ENCODE measurements at regions not wholly inside any gene's neighbourhood (a gene's known extent, or its start where the extent isn't known, plus 50 kb on each side); places are given as distances from the start of the nearest gene placed in this dataset.

DNA sequence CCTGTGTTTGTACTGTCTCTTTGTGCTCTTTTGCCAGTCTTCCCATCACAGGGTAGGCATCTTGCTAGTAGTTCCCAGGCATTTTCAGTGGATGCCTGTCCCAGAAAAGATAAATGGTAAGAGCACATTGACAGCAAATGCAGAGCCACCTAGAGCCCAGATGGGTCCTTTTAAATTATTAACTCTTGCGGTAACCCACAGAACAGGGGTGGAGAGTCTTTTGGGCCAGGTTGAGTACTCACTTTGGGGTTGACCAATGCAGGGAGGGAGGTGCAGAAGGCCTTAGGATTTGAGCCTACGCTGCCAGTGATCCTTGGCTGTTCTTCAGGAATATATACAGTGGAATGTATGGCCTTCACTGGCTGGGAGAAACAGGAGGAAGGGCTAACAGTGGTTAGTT lies 173.8 kb downstream of the MSN start:
- no peak for DNase-seq
- no peak for TF ChIP-seq ELF1 (IDR thresholded peaks at IDR 0.05)
- TF ChIP-seq, protein P1, sequence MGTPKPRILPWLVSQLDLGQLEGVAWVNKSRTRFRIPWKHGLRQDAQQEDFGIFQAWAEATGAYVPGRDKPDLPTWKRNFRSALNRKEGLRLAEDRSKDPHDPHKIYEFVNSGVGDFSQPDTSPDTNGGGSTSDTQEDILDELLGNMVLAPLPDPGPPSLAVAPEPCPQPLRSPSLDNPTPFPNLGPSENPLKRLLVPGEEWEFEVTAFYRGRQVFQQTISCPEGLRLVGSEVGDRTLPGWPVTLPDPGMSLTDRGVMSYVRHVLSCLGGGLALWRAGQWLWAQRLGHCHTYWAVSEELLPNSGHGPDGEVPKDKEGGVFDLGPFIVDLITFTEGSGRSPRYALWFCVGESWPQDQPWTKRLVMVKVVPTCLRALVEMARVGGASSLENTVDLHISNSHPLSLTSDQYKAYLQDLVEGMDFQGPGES (IDR thresholded peaks at IDR 0.05; ENCODE audit: low read depth, low read length), result no peak
- TF ChIP-seq, protein P2, sequence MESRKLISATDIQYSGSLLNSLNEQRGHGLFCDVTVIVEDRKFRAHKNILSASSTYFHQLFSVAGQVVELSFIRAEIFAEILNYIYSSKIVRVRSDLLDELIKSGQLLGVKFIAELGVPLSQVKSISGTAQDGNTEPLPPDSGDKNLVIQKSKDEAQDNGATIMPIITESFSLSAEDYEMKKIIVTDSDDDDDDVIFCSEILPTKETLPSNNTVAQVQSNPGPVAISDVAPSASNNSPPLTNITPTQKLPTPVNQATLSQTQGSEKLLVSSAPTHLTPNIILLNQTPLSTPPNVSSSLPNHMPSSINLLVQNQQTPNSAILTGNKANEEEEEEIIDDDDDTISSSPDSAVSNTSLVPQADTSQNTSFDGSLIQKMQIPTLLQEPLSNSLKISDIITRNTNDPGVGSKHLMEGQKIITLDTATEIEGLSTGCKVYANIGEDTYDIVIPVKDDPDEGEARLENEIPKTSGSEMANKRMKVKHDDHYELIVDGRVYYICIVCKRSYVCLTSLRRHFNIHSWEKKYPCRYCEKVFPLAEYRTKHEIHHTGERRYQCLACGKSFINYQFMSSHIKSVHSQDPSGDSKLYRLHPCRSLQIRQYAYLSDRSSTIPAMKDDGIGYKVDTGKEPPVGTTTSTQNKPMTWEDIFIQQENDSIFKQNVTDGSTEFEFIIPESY (IDR thresholded peaks at IDR 0.05; ENCODE audit: borderline replicate concordance, low read depth), result no peak
- TF ChIP-seq TCF12 (IDR thresholded peaks at IDR 0.05), result no peak
- TF ChIP-seq, protein P3, sequence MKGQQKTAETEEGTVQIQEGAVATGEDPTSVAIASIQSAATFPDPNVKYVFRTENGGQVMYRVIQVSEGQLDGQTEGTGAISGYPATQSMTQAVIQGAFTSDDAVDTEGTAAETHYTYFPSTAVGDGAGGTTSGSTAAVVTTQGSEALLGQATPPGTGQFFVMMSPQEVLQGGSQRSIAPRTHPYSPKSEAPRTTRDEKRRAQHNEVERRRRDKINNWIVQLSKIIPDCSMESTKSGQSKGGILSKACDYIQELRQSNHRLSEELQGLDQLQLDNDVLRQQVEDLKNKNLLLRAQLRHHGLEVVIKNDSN (IDR thresholded peaks at IDR 0.05; ENCODE audit: borderline replicate concordance, low read depth), result no peak
- Histone ChIP-seq H3K4me1 (ENCODE audit: control insufficient read depth in 1 of 2, insufficient read depth in 2 of 2, low read depth in 1 of 2, low read length in 1 of 2) (no peaks in the 10 kb centered on the region), H3K27ac (ENCODE audit: low read depth in 2 of 2, low read length in 1 of 2) (no peak overlapping the region), H3K9ac (no peak overlapping the region), H3K9me3 (no peaks in the 10 kb centered on the region), H2AFZ (ENCODE audit: low read depth) (no peak overlapping the region), H3F3A (replicated peaks; ENCODE audit: insufficient read depth) (no peaks in the 10 kb centered on the region), H4K20me1 (ENCODE audit: insufficient read depth) (no peaks in the 10 kb centered on the region), H3K27me3 (ENCODE audit: insufficient read depth) (no peaks in the 10 kb centered on the region), H3K9me2 (no peaks in the 10 kb centered on the region), H3K4me3 (ENCODE audit: low read depth in 2 of 2, low read length in 1 of 2) (no peak overlapping the region), H3K36me3 (replicated peaks in 1 of 2; ENCODE audit: control insufficient read depth in 1 of 2, insufficient read depth in 2 of 2, low read length in 1 of 2) (no peaks in the 10 kb centered on the region), H3K4me2 (no peak overlapping the region), H3K79me2 (ENCODE audit: insufficient read depth) (no peaks in the 10 kb centered on the region)
- 4% methylated on average over 2 of the region's 2 CpGs for WGBS (ENCODE audit: low lambda C conversion rate)
- ChIA-PET POLR2A (no interaction called here), CTCF (no interaction called here)

DNA sequence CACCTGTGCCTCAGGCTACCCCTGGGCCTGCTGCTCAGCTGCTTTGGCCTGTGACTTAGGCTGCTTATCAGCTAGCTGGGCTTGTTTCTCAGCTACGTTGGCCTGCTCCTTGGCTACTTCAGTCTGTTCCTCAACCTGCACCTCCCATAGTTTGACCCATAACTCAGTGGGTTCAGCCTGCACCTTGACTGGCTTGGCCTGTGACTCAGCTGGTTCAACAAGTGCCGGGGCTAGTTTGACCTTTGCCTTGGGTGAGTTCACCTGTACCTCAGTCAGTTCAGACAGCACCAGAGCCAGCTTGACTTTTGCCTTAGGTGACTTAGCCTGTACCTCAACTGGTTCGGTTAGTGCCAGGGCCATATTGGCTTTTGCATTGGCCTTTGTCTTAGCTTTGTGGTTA lies 171.2 kb downstream of the MSN start:
- no peak overlapping the region for H2AFZ ChIP-seq (ENCODE audit: low read depth)
- H3K27ac ChIP-seq (ENCODE audit: low read depth in 2 of 2, low read length in 1 of 2), result no peak overlapping the region
- WGBS (ENCODE audit: low lambda C conversion rate), result 0% methylated on average over 2 of the region's 3 CpGs
- no peaks in the 10 kb centered on the region for H3K4me1 ChIP-seq (ENCODE audit: control insufficient read depth in 1 of 2, insufficient read depth in 2 of 2, low read depth in 1 of 2, low read length in 1 of 2)
- no peaks in the 10 kb centered on the region for H3K27me3 ChIP-seq (ENCODE audit: insufficient read depth)
- no peaks in the 10 kb centered on the region for H4K20me1 ChIP-seq (ENCODE audit: insufficient read depth)
- no peaks in the 10 kb centered on the region for H3K79me2 ChIP-seq (ENCODE audit: insufficient read depth)
- TF ChIP-seq TEAD4 (IDR thresholded peaks at IDR 0.05; ENCODE audit: borderline replicate concordance, insufficient read depth) (no peak), TAF1 (IDR thresholded peaks at IDR 0.05; ENCODE audit: borderline replicate concordance, low read depth, low read length) (no peak), GABPA (IDR thresholded peaks at IDR 0.05; ENCODE audit: low read depth) (no peak), ELF1 (IDR thresholded peaks at IDR 0.05) (no peak), SMC3 (IDR thresholded peaks at IDR 0.05; ENCODE audit: low read depth, low read length) (no peak), NRF1 (IDR thresholded peaks at IDR 0.05; ENCODE audit: low read depth, low read length) (no peak), MXI1 (IDR thresholded peaks at IDR 0.05; ENCODE audit: low read depth, low read length) (no peak), GATA2 (CRISPR knock-in tag; IDR thresholded peaks at IDR 0.05) (no peak), RFX5 (IDR thresholded peaks at IDR 0.05; ENCODE audit: low read length) (no peak), MEF2A (IDR thresholded peaks at IDR 0.05; ENCODE audit: borderline replicate concordance, low read depth) (no peak)
- ChIA-PET POLR2A (no interaction called here), CTCF (no interaction called here)
- H3K4me2 ChIP-seq, result no peak overlapping the region
- DNase-seq, result no peak
- no peaks in the 10 kb centered on the region for H3K36me3 ChIP-seq (replicated peaks in 1 of 2; ENCODE audit: control insufficient read depth in 1 of 2, insufficient read depth in 2 of 2, low read length in 1 of 2)
- no peak overlapping the region for H3K9ac ChIP-seq
- no peaks in the 10 kb centered on the region for H3F3A ChIP-seq (replicated peaks; ENCODE audit: insufficient read depth)
- H3K9me2 ChIP-seq, result no peaks in the 10 kb centered on the region
- no peaks in the 10 kb centered on the region for H3K9me3 ChIP-seq
- no peak overlapping the region for H3K4me3 ChIP-seq (ENCODE audit: low read depth in 2 of 2, low read length in 1 of 2)
